ENCODE measurements at regions not wholly inside any gene's neighbourhood (a gene's known extent, or its start where the extent isn't known, plus 50 kb on each side); places are given as distances from the start of the nearest gene placed in this dataset.

- H3K9me3 ChIP-seq (ENCODE audit: insufficient read depth in 2 of 2, low read depth in 1 of 2, low read length in 1 of 2): peaks cover 0 to 3% of the 10 kb centered on the region in 2 experiments; a peak in 1 of 4 replicates
- no peak overlapping the region for H3K56ac ChIP-seq (replicated peaks; ENCODE audit: insufficient read length, low read depth, low read length)
- H3K9ac ChIP-seq (replicated peaks in 1 of 4; ENCODE audit: extremely low read depth in 1 of 4, low read depth in 3 of 4, low read length in 3 of 4): no peak overlapping the region
- no peak overlapping the region for H3K27ac ChIP-seq (ENCODE audit: low read depth, low read length)
- H3K27me3 ChIP-seq (replicated peaks in 1 of 4; ENCODE audit: control insufficient read depth in 3 of 4, extremely low read depth in 1 of 4, insufficient read depth in 3 of 4, low read length in 3 of 4): no peaks in the 10 kb centered on the region
- H3K4me1 ChIP-seq (replicated peaks in 1 of 4; ENCODE audit: control insufficient read depth in 3 of 4, insufficient read depth in 4 of 4, low read length in 3 of 4): peaks cover 0 to 5% (median under 1%) of the 10 kb centered on the region in 4 experiments; a peak in 2 of 7 replicates
- POLR2A ChIA-PET (ENCODE audit: partially characterized antibody): interaction anchor here (0.7 kb wide), 1 partner anchor 172 kb away, joined by 3 read pairs; no protein-coding TSS in a partner anchor
- FAIRE-seq (no peak), DNase-seq (ENCODE audit: low read depth in 1 of 2, low spot score in 2 of 2) (no peak)
- 84% methylated on average over 1 of the region's 1 CpG; no CpG with 5 or more reads in 1 of the 2 experiments for WGBS, 2 experiments (ENCODE audit: extremely low coverage in 1 of 2, insufficient coverage in 1 of 2, insufficient read length in 1 of 2, insufficient replicate concordance in 2 of 2, low coverage in 1 of 2, low lambda C conversion rate in 2 of 2, missing lambda C conversion rate in 1 of 2)
- H4K8ac ChIP-seq (ENCODE audit: extremely low read depth, insufficient read depth, low read length): no peak overlapping the region
- no peaks in the 10 kb centered on the region for H3K23me2 ChIP-seq (ENCODE audit: low read depth, low read length)
- no peak overlapping the region for H3K4ac ChIP-seq (replicated peaks; ENCODE audit: insufficient read length, low read depth, low read length)
- CTCF ChIA-PET (ENCODE audit: partially characterized antibody): no interaction called here
- H4K20me1 ChIP-seq (replicated peaks in 1 of 2; ENCODE audit: control insufficient read depth in 1 of 2, insufficient read depth in 2 of 2, low read length in 2 of 2): no peaks in the 10 kb centered on the region
- H2BK20ac ChIP-seq (ENCODE audit: low read length): no peak overlapping the region
- H2AK5ac ChIP-seq (ENCODE audit: low read depth, low read length): no peak overlapping the region
- no peak overlapping the region for H2BK120ac ChIP-seq (replicated peaks; ENCODE audit: low read depth, low read length)
- H2AFZ ChIP-seq (ENCODE audit: low read length): no peak overlapping the region
- no peak overlapping the region for H3K14ac ChIP-seq (ENCODE audit: insufficient read length)
- no peak overlapping the region for H4K5ac ChIP-seq (ENCODE audit: insufficient read length, low read depth, low read length)
- H3K23ac ChIP-seq (ENCODE audit: insufficient read length): no peak overlapping the region
- no peaks in the 10 kb centered on the region for H3K79me2 ChIP-seq (ENCODE audit: control insufficient read depth in 1 of 2, insufficient read depth in 2 of 2, low read length in 2 of 2)
- no peak overlapping the region for H3K18ac ChIP-seq (ENCODE audit: extremely low read depth, low read length)
- H3K4me3 ChIP-seq (ENCODE audit: extremely low read depth in 1 of 4, insufficient read depth in 2 of 4, low read depth in 3 of 4, low read length in 4 of 4): no peak overlapping the region
- H2BK15ac ChIP-seq (ENCODE audit: low read length): no peak overlapping the region
- no peaks in the 10 kb centered on the region for H3K36me3 ChIP-seq (ENCODE audit: control insufficient read depth in 2 of 4, insufficient read depth in 4 of 4, low read length in 3 of 4)
- no peak overlapping the region for H2BK12ac ChIP-seq (ENCODE audit: low read depth, low read length)
- H4K91ac ChIP-seq (replicated peaks; ENCODE audit: insufficient read length, low read length): no peak overlapping the region
- H3K79me1 ChIP-seq (ENCODE audit: low read depth, low read length): no peaks in the 10 kb centered on the region
- H2BK5ac ChIP-seq (ENCODE audit: low read depth, low read length): no peak overlapping the region
- no peak overlapping the region for H3K4me2 ChIP-seq (ENCODE audit: insufficient read depth in 1 of 2, low read depth in 2 of 2, low read length in 2 of 2)
- TF ChIP-seq KDM5A (IDR thresholded peaks at IDR 0.05; ENCODE audit: low read length): no peak
- no peak for TF ChIP-seq RAD21 (IDR thresholded peaks at IDR 0.05 in 1 of 2, conservative IDR thresholded peaks at IDR 0.05 in 1 of 2; ENCODE audit: low read depth in 2 of 2, low read length in 2 of 2)
Measured at GRCh38 chr5:98630621-98631020, 142.8 kb upstream of the RGMB start.

Measured in H1 (cell line).